ENCODE measurements at regions not wholly inside any gene's neighbourhood (a gene's known extent, or its start where the extent isn't known, plus 50 kb on each side); places are given as distances from the start of the nearest gene placed in this dataset.
A peak's percentile ranks its signal among the peaks of the same experiment; 100 is the strongest.
"Not testable (repeated sequence)": the region's sequence is repeated elsewhere in the genome, so short reads cannot be mapped to it uniquely, and the experiment has no call there.

GRCh38 chr15:53128652-53129051 lies 338.5 kb upstream of the ONECUT1 start:
- DNase-seq (ENCODE audit: low spot score) = no peak

- no peak for DNase-seq (ENCODE audit: low spot score)
Observed at GRCh38 chr15:53126144-53126543, 336.0 kb upstream of the ONECUT1 start.

GRCh38 chr15:53122818-53123217 lies 332.7 kb upstream of the ONECUT1 start:
- DNase-seq (ENCODE audit: low spot score) = no peak

- DNase-seq (ENCODE audit: low spot score) = not testable (repeated sequence)
Observed at GRCh38 chr15:53116915-53117314, 326.8 kb upstream of the ONECUT1 start.

- DNase-seq (ENCODE audit: low spot score) = no peak
Observed at GRCh38 chr15:53116169-53116568, 326.0 kb upstream of the ONECUT1 start.

- no peak for DNase-seq (ENCODE audit: low spot score)
Observed at GRCh38 chr15:53115563-53115962, 325.4 kb upstream of the ONECUT1 start.

GRCh38 chr15:53114960-53115359 lies 324.8 kb upstream of the ONECUT1 start:
- DNase-seq (ENCODE audit: low spot score) = no peak

GRCh38 chr15:53110999-53111398 lies 320.9 kb upstream of the ONECUT1 start:
- no peak for DNase-seq (ENCODE audit: low spot score)

GRCh38 chr15:53108319-53108718 lies 318.2 kb upstream of the ONECUT1 start:
- DNase-seq (ENCODE audit: low spot score) = no peak

- no peak for DNase-seq (ENCODE audit: low spot score)
Observed at GRCh38 chr15:53107855-53108254, 317.7 kb upstream of the ONECUT1 start.

- no peak for DNase-seq (ENCODE audit: low spot score)
Observed at GRCh38 chr15:53106505-53107286, 316.6 kb upstream of the ONECUT1 start.

- no peak for DNase-seq (ENCODE audit: low spot score)
Observed at GRCh38 chr15:53102483-53102882, 312.3 kb upstream of the ONECUT1 start.

- DNase-seq (ENCODE audit: low spot score) = no peak
Observed at GRCh38 chr15:53080484-53080883, 290.3 kb upstream of the ONECUT1 start.

GRCh38 chr15:53074221-53074620 lies 284.1 kb upstream of the ONECUT1 start:
- DNase-seq (ENCODE audit: low spot score) = no peak

GRCh38 chr15:53072077-53072476 lies 281.9 kb upstream of the ONECUT1 start:
- peak; percentile 1 for DNase-seq (ENCODE audit: low spot score)

GRCh38 chr15:53068636-53069035 lies 278.5 kb upstream of the ONECUT1 start:
- DNase-seq (ENCODE audit: low spot score) = no peak

GRCh38 chr15:53059273-53060043 lies 269.3 kb upstream of the ONECUT1 start:
- no peak for DNase-seq (ENCODE audit: low spot score)

- DNase-seq (ENCODE audit: low spot score) = no peak
Observed at GRCh38 chr15:53046153-53046790, 256.1 kb upstream of the ONECUT1 start.

GRCh38 chr15:53038655-53038941 lies 248.5 kb upstream of the ONECUT1 start:
- no peak for DNase-seq (ENCODE audit: low spot score)

- DNase-seq (ENCODE audit: low spot score) = no peak
Observed at GRCh38 chr15:53037904-53038654, 247.9 kb upstream of the ONECUT1 start.

GRCh38 chr15:53036641-53037040 lies 246.5 kb upstream of the ONECUT1 start:
- no peak for DNase-seq (ENCODE audit: low spot score)

- no peak for DNase-seq (ENCODE audit: low spot score)
Observed at GRCh38 chr15:53034767-53035245, 244.7 kb upstream of the ONECUT1 start.
